Activated naive CD4-positive, alpha-beta T cell (primary cell): ENCODE measurements at regions not wholly inside any gene's neighbourhood (a gene's known extent, or its start where the extent isn't known, plus 50 kb on each side); places are given as distances from the start of the nearest gene placed in this dataset.

ENCODE experiments used
- DNase-seq, 4 experiments: peaks; one replicate each; lab custom pipeline; 2025; lab: John Stamatoyannopoulos, UW

DNA sequence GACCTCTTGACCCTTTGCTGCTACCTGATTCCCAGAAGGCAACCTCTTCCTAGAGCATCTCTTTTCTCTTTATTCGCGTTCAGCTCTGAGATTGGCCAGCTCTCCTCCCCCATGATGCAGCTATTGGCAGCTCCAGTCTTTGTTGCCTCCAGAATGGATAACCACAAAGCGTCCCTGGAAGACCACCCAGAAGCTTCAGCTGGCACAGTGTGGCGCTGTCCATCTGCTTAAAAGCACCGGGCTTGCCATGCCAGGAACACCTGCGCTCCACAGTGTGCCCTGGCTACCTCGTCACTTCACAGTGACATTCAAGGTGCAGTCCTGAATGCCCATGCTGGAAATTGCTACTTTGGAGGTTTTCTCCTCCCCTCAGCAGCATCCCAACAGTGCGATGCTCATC is 353.9 kb downstream of the LMO4 start:
- DNase-seq: no peak

DNA sequence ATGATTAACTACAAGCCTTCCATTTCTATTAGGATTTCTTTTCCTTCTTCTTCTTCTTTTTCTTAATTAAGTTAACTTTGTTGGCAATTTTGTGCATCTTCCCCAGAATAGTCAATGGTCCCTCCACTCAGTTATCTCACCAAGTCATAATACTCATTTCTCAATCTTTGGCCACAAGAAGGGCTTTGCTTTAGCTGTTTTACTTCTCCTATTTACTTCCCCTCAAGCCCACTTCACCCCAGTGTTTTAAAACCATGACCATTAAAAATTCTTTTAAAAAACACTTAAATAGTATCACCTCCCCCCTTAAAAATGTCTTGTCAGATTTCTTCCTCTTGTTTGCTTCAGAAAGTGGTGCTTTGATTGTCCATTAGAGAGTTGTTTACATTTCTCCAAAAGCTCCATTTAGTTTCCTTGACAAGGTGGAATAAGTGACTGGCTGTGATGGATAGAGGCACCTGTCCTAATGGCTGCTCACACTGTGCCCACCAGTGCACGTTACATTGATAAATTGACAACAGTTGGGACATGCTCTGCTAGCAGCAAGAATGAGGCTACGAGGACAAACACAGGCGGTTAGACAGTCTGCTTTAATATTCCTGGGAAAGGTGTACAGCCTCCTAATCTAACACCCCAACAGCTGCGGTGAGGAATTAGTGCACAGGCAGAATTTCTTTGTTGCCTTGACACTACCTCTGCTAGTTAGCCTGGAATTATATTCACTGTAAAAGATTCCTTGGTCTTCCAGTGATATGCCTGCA is 354.7 kb downstream of the LMO4 start:
- DNase-seq: no peak

DNA sequence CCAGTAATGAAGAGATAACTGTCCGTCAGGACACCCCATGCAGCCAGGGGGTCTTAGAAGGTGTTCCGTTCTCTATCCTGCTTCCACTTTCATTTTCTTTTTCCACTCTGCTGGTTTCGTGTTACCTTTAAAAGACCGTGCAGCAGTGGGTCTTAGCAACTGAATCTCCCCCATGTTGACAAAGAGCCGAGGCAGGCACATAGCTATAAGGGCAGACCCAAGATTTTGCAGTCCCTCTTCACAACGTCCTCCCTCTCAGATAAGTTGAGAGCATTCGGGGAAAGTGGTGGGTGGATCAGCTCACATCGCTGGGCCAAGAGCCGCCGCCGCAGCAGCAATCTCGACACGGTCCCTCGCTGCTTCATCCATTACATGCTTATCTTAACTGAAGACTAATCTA is 355.5 kb downstream of the LMO4 start:
- no peak for DNase-seq

DNA sequence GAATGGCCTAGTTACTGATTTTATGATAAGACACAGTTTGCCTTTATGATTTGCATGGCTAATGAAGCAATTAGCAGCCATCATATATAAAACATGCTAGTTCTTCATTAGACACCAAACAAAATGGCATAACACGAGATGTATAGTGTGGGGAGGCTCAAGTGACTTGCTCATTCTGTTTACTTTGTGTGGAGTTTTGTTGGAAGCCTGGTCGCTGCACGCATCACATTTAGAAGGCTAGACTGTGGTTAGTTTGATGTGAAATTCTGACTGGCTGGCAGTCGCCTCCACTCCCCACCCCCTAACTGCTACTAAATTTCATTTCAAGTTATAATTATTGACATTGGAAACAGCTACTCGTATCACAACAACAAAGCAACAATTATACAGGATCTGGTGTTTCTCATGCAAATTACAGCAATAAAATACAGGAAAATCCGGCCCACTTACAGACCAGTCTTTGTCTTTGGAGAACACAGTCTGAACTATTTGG is 356.1 kb downstream of the LMO4 start:
- no peak for DNase-seq

DNA sequence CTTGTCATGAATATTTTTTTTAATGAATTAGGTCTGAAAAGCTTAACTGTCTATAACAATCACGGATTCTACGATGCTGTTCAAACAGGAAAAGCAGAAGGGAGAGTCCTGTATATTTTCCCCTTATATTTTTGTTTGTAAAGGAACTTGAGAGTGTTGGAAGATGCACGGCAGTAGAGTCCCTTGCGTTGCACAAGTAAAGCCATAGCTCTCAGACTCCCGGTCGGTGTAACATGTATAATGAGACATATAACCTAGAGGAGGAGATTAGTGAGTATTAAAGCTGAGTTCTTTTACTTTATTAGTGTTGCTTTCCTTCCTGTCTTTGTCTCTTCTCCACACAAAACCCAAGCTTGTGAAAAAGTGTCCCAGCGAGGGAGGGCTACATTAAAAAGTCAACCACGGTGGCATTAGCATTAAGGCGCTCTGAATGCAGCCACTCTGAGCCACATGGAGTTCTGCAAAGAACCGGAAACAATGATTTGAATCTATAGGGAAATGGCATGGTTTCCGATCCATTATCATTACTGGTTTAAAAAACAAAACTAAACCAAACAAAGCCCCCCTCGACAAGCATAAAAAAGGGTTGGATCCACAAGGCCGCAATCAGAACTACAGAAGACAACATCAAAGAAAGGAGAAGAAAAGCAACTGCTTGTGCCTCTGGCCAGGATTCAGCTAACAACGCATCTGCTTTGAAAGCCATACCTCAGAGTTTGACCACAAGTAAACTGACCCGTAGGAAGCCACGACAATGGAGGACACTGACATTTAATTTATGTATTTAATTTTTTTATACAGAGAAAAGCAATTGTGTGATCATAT is 356.8 kb downstream of the LMO4 start:
- DNase-seq: no peak

DNA sequence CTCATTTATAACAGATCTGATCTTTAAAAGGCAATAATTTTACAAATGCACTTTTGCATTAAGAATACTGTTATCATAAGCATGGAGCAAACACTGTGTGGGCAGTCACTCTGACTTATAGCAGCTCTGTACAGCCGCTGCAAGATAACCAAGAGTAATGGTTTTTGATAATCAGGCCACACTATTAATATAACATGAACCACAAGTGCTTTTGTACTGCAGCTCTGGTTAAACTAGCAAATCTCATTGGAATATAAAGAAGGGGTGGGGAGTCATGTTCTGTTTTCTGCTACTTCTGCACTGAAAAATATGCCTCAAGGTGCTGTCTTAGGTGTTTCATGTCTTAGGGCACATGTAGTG is 357.4 kb downstream of the LMO4 start:
- DNase-seq: no peak

DNA sequence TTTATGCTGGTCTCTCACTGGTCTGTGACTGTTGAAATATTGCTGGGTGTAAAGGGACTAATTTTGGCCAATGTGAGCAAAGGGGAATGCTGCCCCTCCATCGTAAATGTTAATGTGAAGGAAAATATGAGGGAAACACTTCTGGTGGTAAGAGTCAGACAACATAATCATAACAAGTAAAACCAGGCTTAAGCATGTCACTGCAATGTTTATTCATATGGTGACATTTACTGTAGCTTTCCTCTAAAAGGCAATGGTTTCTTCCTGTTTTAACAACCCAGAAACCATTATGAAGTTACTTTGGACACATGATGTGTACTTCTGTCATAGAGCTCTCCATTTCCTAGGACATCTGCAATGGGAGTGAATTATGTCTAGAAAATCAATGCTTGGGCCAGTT is 358.0 kb downstream of the LMO4 start:
- DNase-seq: no peak

DNA sequence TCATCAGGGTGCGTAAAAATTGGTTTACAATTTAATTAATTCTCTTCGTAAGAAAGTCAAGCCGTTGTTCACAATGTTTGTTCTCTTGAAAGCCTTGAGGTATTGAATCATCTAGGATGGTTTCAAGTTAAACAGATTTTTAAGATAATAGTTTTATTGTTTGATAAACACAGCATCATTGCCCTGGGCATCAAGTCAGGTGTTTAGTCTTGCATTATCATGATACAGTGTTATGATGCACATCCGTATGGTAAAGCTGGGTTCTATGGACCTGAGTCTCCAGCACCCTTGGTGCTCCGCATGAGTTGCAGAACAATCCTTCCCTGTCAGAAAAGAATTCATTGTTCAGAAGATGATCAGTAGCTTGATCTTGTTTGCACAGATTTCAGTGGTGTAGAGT is 359.5 kb downstream of the LMO4 start:
- DNase-seq: no peak

DNA sequence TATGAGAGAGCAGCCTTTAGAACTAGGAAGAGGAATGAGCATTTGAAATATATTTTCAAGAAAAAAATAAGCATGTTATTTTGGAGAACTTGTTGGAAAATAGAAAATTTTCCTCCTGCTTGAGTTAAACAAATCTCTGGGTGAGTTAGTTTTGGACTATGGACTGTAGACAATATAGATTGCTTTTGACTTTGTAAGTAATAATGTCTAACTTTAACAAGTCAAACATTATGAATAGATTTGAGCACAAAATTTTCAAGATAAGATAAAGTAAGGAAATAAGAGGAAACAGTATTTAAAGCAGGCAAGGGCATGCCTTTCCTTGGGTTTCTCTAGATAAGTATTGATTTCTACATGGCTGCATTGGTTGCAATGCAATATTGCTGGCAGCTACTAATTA is 360.8 kb downstream of the LMO4 start:
- no peak for DNase-seq

DNA sequence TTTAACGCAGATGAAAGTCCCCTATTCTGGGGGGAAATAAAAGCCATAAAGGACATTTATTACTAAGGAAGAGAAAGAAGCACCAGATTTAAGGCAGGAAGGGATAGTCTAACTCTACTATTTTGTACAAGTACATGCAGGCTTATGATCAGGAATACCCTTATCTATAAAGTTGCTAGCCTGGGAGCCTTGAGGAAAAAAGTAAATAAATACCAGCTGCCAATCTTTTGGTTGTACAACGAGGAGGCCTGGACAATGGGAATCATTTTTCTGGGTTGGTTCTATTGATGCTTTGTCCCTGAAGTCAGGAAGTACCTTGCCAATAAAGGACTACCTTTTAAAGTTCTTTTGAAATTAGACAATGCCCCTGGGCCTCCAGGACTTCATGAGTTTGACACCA is 367.8 kb downstream of the LMO4 start:
- no peak for DNase-seq

DNA sequence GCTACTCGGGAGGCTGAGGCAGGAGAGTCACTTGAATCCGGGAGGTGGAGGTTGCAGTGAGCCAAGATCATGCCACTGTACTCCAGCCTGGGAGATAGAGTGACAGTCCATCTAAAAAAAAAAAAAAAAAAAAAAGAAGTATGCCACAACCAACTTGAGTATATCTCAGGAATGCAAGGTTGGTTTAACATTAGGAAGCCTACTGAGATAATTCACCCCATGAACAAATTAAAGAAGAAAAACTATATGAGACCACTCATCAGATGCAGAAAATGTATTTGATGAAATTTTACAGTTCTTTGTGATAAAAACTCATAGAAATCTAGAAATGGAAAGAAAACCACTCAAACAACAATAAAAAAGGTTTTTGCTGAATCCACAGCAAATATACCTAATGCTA is 373.8 kb downstream of the LMO4 start:
- no peak for DNase-seq

DNA sequence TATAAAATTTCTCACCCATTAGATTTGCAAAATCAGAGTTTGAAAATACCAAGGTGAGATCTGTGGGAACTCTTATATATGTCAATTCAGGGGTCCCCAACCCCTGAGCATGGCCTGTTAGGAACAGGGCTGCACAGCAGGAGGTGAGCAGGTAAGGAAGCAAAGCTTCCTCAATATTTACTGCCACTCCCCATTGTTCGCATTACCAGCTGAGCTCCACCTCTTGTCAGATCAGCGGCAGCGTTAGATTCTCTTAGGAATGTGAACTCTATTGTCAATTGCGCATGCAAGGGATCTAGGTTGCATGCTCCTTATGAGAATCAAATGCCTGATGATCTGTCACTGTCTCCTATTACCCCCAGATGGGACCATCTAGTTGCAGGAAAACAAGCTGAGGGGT is 376.6 kb downstream of the LMO4 start:
- no peak for DNase-seq

DNA sequence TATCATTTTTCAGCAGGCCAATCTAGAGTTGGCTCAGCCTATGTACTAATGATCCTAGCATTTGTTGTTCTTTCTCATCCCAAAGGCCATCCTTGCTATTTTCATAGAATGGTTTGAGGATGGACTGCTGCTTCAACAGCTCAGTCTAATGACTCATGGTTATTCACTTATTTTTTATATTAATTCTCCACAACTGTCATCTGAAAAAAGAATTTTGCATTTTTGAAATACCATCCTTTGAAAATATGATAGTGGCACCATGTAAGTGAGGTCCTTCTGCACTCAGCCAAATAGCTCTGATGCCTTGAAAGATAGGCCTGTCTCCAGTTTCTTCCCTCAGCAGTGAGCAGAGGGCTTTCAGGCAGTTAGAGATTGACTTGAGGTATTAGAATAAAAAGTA is 377.5 kb downstream of the LMO4 start:
- DNase-seq: no peak

DNA sequence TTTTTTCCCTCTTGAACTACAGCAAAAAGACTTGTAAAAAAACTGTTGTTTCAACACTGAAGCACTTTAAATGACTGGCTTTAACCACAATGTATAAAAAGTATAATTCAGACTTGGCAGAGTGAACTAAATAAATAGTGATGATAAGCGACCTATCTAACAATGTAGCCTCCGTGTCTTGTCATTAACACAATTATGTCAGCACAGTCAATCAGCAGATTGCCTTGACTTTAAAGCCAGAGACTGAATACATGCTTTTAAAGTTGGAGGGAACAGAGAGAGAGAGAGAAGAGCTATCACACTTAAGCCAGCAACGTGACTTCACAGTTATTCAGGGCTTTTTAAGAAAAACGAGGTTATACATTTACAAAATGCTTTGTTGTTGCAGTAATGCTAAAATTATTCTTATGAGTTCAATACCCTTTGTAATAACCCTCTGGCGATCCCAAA is 378.1 kb downstream of the LMO4 start:
- DNase-seq: no peak

DNA sequence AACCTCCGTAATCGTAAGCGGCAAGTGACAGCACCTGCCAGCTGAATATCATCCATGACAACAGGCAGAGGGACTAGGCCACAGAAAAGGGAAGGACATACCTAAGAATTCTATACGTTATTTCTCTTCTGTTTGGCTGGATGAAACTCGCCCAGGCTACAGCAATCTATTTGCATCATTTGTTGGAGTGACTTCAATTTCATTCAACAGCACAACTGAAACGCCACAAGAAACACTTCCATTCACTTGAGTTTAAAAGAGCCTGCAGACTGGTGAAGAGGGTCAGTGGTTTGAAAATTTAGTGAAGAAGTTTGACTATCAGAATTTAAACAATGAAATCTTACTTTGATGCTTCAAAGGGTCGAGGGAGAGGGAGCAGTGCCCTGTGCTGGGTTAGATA is 378.7 kb downstream of the LMO4 start:
- no peak for DNase-seq

DNA sequence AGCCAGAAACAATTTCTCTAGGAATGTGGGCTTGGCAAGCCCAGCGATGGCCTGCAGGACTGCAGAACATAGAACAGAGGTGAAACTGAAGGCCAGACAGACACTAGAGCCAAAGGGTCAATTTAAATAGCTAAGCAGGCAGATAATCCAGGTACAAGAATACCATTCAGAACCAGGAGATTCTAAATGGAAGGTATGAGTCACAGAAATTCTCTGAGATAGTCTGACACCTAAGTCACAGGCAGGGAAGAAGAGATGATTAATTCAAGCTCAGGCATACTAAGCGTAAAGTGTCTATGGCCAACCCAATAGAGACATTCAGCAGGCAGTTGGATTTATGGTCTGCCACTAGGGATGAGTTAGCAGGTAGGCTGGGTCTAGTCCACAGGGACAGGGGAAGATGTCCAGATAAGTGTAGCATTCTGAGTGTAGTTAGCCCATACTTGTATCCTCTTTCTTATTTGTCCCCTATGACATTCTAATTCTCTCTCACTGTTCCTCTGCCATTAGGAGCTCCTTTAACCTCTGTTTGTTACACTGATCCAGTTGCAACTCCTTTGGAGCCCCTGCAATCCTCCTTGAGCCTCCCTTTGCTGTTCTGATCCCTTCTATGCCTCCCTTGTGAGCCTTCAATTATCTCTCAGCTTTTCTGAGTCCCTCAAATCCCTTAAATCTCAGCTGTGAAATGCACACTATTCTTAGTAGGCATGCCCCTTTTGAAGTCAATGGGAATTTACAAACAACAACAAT is 383.8 kb downstream of the LMO4 start:
- DNase-seq: no peak

DNA sequence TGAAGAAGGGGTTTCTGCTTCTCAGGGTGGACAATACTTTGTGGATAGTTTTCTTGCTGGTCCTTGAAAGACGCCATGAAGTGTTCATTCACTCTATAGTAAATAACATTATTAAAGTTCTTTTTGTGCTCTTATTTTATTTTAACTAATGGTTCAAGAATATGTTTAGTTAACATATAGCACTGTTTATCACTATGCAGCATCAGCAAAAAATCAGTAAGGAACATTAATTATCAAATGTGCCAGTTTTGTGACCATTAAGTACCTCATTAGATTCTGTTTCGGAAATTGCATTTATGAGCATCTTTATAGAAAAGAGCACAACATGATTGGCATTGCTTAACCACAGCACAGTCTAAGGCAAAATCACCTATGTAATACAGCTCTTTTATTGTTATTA is 385.6 kb downstream of the LMO4 start:
- DNase-seq: no peak

DNA sequence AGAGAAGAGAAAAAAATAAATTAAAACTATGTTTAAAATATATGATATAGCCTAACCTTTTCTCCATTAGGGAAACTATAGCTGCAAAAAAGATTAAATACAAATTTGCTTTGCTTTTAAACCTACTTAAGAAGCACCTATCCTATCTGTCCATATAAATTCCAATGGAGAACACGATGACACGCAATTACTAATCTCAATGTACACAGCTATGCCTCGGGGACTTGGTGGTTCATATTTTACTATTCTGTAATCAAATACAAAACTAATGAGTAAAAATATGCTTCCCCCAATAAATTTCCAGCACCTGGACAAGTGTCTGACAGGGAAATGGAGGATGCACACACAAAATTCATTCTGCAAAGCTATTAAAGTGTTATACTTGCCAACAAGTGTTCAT is 386.4 kb downstream of the LMO4 start:
- DNase-seq: no peak

DNA sequence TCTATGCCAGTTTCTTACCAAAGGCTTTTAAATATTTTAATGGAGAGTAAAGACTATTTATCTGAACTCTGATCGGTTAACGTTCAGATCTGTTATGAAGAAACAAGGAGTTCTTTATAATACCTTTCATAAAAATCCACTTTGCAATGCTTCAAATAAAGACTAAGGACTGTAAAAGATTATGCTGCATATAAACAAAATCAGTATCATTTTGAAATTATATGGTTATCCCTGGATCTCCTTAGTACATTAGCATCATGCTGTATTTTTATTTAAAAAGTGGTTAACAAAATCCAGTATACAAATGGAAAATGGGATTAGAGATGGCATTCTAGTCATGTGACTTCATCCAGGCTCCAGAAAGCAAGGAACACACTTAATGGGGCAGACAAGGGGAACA is 386.8 kb downstream of the LMO4 start:
- DNase-seq: no peak

DNA sequence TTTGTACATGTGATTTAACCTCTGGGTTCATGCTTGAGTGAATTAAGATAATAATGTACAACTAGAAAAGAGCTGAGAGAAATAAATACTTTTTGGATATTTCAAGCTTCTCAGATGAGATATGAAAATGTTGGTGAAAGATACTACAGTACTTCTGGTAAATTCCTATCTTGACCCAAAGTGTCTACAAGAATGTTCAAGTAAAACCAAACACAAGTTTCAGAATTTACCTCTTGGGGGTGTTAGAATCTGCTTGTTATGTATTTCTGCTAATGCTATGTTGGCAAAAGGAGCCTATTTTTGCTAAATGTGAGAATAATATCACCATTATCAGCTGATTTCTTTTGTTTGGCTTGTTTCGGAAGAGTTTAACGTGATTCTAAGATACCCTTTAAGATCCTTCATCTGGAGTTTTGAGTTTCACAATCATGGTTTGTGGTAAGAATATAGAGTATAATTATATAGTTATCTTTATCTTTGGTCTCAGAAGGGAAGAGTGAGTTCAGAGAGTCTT is 388.5 kb downstream of the LMO4 start:
- no peak for DNase-seq

DNA sequence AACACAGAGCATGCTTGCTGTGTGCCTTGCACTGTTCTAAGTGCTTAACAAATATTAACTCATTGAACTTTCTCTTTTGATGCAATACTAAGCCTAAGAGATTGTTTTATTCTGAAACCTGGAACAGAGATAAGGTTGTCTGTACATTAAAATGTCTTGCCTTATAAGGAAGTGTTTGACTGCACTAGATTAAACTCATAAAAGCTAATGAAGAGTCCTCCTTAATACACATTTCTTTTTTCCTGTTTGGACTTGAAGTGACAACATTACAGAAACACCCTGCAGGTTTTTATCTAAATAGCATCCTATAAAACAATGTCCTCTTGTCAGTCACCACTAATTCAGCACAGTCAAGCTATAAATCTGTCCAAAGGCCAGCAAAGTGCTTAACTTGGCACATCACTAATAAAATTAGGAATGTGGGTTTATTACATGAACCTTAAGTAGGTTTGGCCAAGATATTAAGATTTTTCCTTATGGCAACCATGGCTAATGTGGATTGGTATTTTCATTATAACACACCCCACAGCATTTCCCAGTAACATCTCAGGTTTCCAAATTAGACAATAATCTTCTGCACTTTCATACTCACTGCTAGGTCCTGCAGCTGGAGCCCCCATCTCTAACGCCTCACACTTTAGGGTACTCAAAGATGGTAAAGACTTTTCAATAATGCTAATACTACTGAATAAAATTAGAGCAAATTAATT is 389.7 kb downstream of the LMO4 start:
- no peak for DNase-seq

DNA sequence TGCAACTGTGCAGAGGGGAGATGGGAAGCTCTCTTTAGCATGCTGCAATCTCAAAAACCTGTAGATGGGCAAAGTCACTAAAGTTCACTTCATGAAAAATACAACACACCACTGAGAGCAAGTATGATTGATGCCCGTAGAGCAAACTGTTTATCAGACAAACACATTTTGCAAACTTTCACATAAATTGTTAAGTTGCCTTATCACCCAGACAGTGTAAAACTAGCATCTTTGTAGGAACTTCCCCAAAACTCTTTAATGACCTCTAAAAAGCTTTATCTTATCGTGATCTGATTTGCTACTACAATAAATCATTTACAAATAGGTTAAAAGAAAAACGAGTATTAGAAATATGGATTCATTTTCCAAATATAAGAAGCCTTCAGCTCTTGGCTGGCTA is 391.0 kb downstream of the LMO4 start:
- no peak for DNase-seq
